ENCODE measurements at regions not wholly inside any gene's neighbourhood (a gene's known extent, or its start where the extent isn't known, plus 50 kb on each side); places are given as distances from the start of the nearest gene placed in this dataset.
A peak's percentile ranks its signal among the peaks of the same experiment; 100 is the strongest.

DNA sequence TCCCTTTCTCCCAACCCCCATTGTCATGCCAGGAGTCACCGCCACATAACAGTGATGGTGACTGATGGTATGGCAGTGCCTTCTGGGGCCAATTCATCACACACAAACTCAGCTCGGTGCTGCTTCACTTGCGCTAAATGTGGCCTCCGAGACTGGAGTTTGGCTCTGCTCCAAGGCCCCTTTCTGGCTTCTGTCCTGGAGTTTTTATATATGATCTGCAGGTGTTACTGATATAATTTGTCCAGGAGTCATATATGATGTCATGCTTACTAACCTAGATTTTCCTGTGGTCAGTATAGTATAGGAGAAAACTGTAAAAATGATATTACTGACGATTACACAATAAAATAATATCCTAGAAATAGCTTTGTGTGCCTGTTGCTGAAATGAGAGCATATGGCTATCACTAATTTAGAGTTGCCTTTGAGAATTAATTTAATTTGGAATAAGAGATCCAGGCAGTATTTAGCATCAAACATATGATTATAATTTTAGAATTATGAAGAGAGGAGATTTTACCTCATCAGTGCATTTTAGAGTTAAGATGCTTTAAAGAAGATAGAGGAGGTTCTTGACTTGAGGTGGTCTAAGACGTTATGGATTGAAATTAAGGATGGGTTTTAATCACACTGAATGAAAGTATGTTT lies 334.1 kb upstream of the CD180 start:
- H3K27ac Mint-ChIP-seq, result no peak overlapping the region
- no peaks in the 10 kb centered on the region for H3K27me3 ChIP-seq (ENCODE audit: insufficient read depth, low read length)
- CTCF ChIA-PET (ENCODE audit: partially characterized antibody), result interaction anchor here (1.3 to 1.5 kb wide), 2 partner anchors 36 to 686 kb away, joined by 3 read pairs; no protein-coding TSS in a partner anchor
- H3K4me3 ChIP-seq (ENCODE audit: low read length in 2 of 2), result no peak overlapping the region
- H3K4me3 Mint-ChIP-seq, result no peak overlapping the region
- DNase-seq, result no peak
- peaks cover 0 to 1% (median 0%) of the 10 kb centered on the region in 4 donors for H3K4me1 Mint-ChIP-seq
- H3K36me3 ChIP-seq (ENCODE audit: insufficient read depth, low read length), result no peaks in the 10 kb centered on the region
- POLR2A ChIA-PET (ENCODE audit: partially characterized antibody), result interaction anchor here (0.6 kb wide), 1 partner anchor 175 kb away, joined by 3 read pairs; no protein-coding TSS in a partner anchor
- no peaks in the 10 kb centered on the region for H3K27me3 Mint-ChIP-seq
- no peak overlapping the region for H3K27ac ChIP-seq (ENCODE audit: low read depth, low read length)
- H3K4me1 ChIP-seq (ENCODE audit: insufficient read depth, low read length), result no peaks in the 10 kb centered on the region
- H3K9me3 ChIP-seq (ENCODE audit: control insufficient read depth in 1 of 2, low read length in 2 of 2), result peaks cover 0 to 3% of the 10 kb centered on the region in 2 donors
- intact Hi-C loops (cut with micrococcal nuclease), result loop anchor here (10.0 kb wide), 1 partner anchor 176 kb away; no protein-coding TSS in a partner anchor
- H3K9me3 Mint-ChIP-seq, result peaks cover 0 to 14% (median 6%) of the 10 kb centered on the region in 8 donors
- H3K36me3 Mint-ChIP-seq, result peaks cover 0 to 3% of the 10 kb centered on the region in 2 donors

- Mint-ChIP-seq H3K27me3 (no peaks in the 10 kb centered on the region), H3K4me1 (peaks cover 0 to 1% (median 0%) of the 10 kb centered on the region in 4 donors), H3K4me3 (no peak overlapping the region), H3K36me3 (peaks cover 0 to 3% of the 10 kb centered on the region in 2 donors), H3K27ac (no peak overlapping the region), H3K9me3 (peaks cover 0 to 17% (median 8%) of the 10 kb centered on the region in 8 donors)
- H3K36me3 ChIP-seq (ENCODE audit: insufficient read depth, low read length), result no peaks in the 10 kb centered on the region
- no peaks in the 10 kb centered on the region for H3K27me3 ChIP-seq (ENCODE audit: insufficient read depth, low read length)
- no peak overlapping the region for H3K4me3 ChIP-seq (ENCODE audit: low read length in 2 of 2)
- ChIA-PET POLR2A (ENCODE audit: partially characterized antibody) (no interaction called here), CTCF (ENCODE audit: partially characterized antibody) (no interaction called here)
- peaks cover 0 to 3% of the 10 kb centered on the region in 2 donors for H3K9me3 ChIP-seq (ENCODE audit: control insufficient read depth in 1 of 2, low read length in 2 of 2)
- H3K27ac ChIP-seq (ENCODE audit: low read depth, low read length), result no peak overlapping the region
- no peaks in the 10 kb centered on the region for H3K4me1 ChIP-seq (ENCODE audit: insufficient read depth, low read length)
- DNase-seq, result no peak
- intact Hi-C loops (cut with micrococcal nuclease), result no loop called here
Measured at GRCh38 chr5:67528953-67529352, 332.4 kb upstream of the CD180 start.

DNA sequence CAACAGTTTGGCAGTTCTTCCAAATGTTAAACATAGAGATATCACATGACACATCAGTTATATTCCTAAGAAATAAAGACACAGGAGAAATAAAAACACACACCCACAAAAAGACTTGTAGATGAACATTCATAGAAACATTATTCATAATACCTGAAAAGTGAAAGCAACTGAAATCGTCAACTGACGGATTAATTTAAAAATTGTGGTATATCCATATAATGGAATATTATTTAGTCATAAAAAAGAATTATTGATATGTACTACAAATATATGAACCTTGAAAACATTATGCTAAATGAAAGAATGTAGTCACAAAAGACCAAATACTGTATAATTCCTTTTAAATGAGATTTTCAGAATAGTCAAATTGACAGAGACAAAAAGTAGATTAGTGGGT lies 330.2 kb upstream of the CD180 start:
- Histone ChIP-seq H3K27ac (ENCODE audit: low read depth, low read length) (no peak overlapping the region), H3K36me3 (ENCODE audit: insufficient read depth, low read length) (no peaks in the 10 kb centered on the region), H3K4me1 (ENCODE audit: insufficient read depth, low read length) (no peaks in the 10 kb centered on the region), H3K9me3 (ENCODE audit: control insufficient read depth in 1 of 2, low read length in 2 of 2) (peaks cover 0 to 3% of the 10 kb centered on the region in 2 donors), H3K4me3 (ENCODE audit: low read length in 2 of 2) (no peak overlapping the region), H3K27me3 (ENCODE audit: insufficient read depth, low read length) (no peaks in the 10 kb centered on the region)
- ChIA-PET POLR2A (ENCODE audit: partially characterized antibody) (no interaction called here), CTCF (ENCODE audit: partially characterized antibody) (no interaction called here)
- Mint-ChIP-seq H3K27me3 (peaks cover 0 to 4% of the 10 kb centered on the region in 2 donors), H3K36me3 (peaks cover 0 to 3% of the 10 kb centered on the region in 2 donors), H3K4me3 (no peak overlapping the region), H3K27ac (no peak overlapping the region), H3K9me3 (peaks cover 0 to 17% (median 10%) of the 10 kb centered on the region in 8 donors), H3K4me1 (no peaks in the 10 kb centered on the region)
- DNase-seq, result no peak
- intact Hi-C loops (cut with micrococcal nuclease), result no loop called here

DNA sequence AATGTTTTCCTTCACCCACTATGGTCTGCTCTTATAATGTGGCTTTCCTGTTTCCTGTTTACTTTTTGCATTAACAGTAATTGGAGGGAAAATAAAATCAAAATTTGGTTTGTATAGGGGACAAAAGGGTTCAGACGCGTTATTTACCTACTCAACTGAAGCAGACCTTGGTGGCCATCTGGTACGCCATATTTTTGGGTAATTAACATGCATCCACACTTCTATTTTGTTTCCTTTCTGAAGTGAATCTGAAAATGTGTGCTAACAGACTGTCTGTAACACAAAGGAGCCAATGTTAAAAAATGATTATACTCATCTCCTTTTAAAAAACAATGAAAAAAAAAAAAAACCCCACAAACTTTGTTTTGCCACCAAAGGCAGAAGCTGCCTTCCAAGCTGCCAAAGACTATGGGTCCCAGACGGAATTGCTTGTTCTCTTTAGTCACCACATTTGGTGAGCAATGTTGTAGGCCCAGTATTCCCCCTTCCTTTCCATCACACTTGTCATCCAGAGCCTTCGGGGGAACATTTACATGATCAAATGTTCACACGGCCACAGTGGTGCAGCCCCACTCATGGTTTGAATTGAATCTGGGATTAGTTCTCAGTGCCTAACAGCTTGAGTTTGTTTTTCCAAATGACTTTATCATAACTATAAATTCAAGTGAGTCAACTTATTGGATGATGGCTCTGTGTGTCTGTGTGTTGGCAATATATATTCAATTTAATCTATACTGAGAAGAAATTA lies 323.7 kb upstream of the CD180 start:
- ChIA-PET POLR2A (ENCODE audit: partially characterized antibody) (interaction anchor here (1.0 kb wide), 1 partner anchor 20 kb away, joined by 3 read pairs; no protein-coding TSS in a partner anchor), CTCF (ENCODE audit: partially characterized antibody) (no interaction called here)
- Mint-ChIP-seq H3K4me1 (peaks cover 20 to 34% (median 22%) of the 10 kb centered on the region in 4 donors), H3K27ac (peak overlapping the region in 6 of 7 donors; percentile 44 to 84 (median 77)), H3K4me3 (peak overlapping the region in 6 of 8 donors; percentile 11 to 67 (median 36)), H3K9me3 (peaks cover 0 to 4% (median 1%) of the 10 kb centered on the region in 8 donors), H3K27me3 (peaks cover 0 to 4% of the 10 kb centered on the region in 2 donors), H3K36me3 (no peaks in the 10 kb centered on the region)
- H3K9me3 ChIP-seq (ENCODE audit: control insufficient read depth in 1 of 2, low read length in 2 of 2), result no peaks in the 10 kb centered on the region
- intact Hi-C loops (cut with micrococcal nuclease), result no loop called here
- H3K27me3 ChIP-seq (ENCODE audit: insufficient read depth, low read length), result no peaks in the 10 kb centered on the region
- DNase-seq, result no peak
- H3K36me3 ChIP-seq (ENCODE audit: insufficient read depth, low read length), result no peaks in the 10 kb centered on the region
- no peak overlapping the region for H3K4me3 ChIP-seq (ENCODE audit: low read length in 2 of 2)
- H3K4me1 ChIP-seq (ENCODE audit: insufficient read depth, low read length), result peaks cover 27% of the 10 kb centered on the region
- no peak overlapping the region for H3K27ac ChIP-seq (ENCODE audit: low read depth, low read length)

- intact Hi-C loops (cut with micrococcal nuclease), result loop anchor here (10.0 kb wide), 1 partner anchor 273 kb away; no protein-coding TSS in a partner anchor
- POLR2A ChIA-PET (ENCODE audit: partially characterized antibody), result interaction anchor here (1.3 kb wide), 1 partner anchor 766 kb away, joined by 3 read pairs; no protein-coding TSS in a partner anchor
- no peak overlapping the region for H3K4me3 Mint-ChIP-seq
- CTCF ChIA-PET (ENCODE audit: partially characterized antibody), result no interaction called here
- no peaks in the 10 kb centered on the region for H3K36me3 Mint-ChIP-seq
- H3K27me3 Mint-ChIP-seq, result no peaks in the 10 kb centered on the region
- no peak for DNase-seq
- H3K27me3 ChIP-seq (ENCODE audit: insufficient read depth, low read length), result no peaks in the 10 kb centered on the region
- no peaks in the 10 kb centered on the region for H3K36me3 ChIP-seq (ENCODE audit: insufficient read depth, low read length)
- H3K4me1 ChIP-seq (ENCODE audit: insufficient read depth, low read length), result peaks cover 48% of the 10 kb centered on the region
- H3K9me3 Mint-ChIP-seq, result peaks cover 0 to 2% (median 0%) of the 10 kb centered on the region in 8 donors
- H3K4me3 ChIP-seq (ENCODE audit: low read length in 2 of 2), result no peak overlapping the region
- peaks cover 39 to 55% (median 41%) of the 10 kb centered on the region in 4 donors for H3K4me1 Mint-ChIP-seq
- no peaks in the 10 kb centered on the region for H3K9me3 ChIP-seq (ENCODE audit: control insufficient read depth in 1 of 2, low read length in 2 of 2)
- no peak overlapping the region for H3K27ac Mint-ChIP-seq
- no peak overlapping the region for H3K27ac ChIP-seq (ENCODE audit: low read depth, low read length)
Measured at GRCh38 chr5:67518227-67518626, 321.6 kb upstream of the CD180 start.

GRCh38 chr5:67516948-67517565 lies 320.5 kb upstream of the CD180 start:
- Histone ChIP-seq H3K27me3 (ENCODE audit: insufficient read depth, low read length) (no peaks in the 10 kb centered on the region), H3K9me3 (ENCODE audit: control insufficient read depth in 1 of 2, low read length in 2 of 2) (no peaks in the 10 kb centered on the region), H3K27ac (ENCODE audit: low read depth, low read length) (no peak overlapping the region), H3K36me3 (ENCODE audit: insufficient read depth, low read length) (no peaks in the 10 kb centered on the region), H3K4me3 (ENCODE audit: low read length in 2 of 2) (no peak overlapping the region), H3K4me1 (ENCODE audit: insufficient read depth, low read length) (peaks cover 49% of the 10 kb centered on the region)
- intact Hi-C loops (cut with micrococcal nuclease), result loop anchor here (10.0 kb wide), 1 partner anchor 272 kb away; no protein-coding TSS in a partner anchor
- Mint-ChIP-seq H3K36me3 (no peaks in the 10 kb centered on the region), H3K4me1 (peaks cover 40 to 57% (median 46%) of the 10 kb centered on the region in 4 donors), H3K27ac (peak overlapping the region in 1 of 7 donors; percentile 9), H3K9me3 (peaks cover 0 to 2% (median 0%) of the 10 kb centered on the region in 8 donors), H3K4me3 (peak overlapping the region in 1 of 8 donors; percentile 1), H3K27me3 (no peaks in the 10 kb centered on the region)
- CTCF ChIA-PET (ENCODE audit: partially characterized antibody), result no interaction called here
- POLR2A ChIA-PET (ENCODE audit: partially characterized antibody), result interaction anchor here (1.3 kb wide), 1 partner anchor 767 kb away, joined by 3 read pairs; no protein-coding TSS in a partner anchor
- no peak for DNase-seq

- Histone ChIP-seq H3K36me3 (ENCODE audit: insufficient read depth, low read length) (no peaks in the 10 kb centered on the region), H3K4me3 (ENCODE audit: low read length in 2 of 2) (no peak overlapping the region), H3K4me1 (ENCODE audit: insufficient read depth, low read length) (peaks cover 47% of the 10 kb centered on the region), H3K27ac (ENCODE audit: low read depth, low read length) (no peak overlapping the region), H3K27me3 (ENCODE audit: insufficient read depth, low read length) (no peaks in the 10 kb centered on the region), H3K9me3 (ENCODE audit: control insufficient read depth in 1 of 2, low read length in 2 of 2) (no peaks in the 10 kb centered on the region)
- H3K27ac Mint-ChIP-seq, result peak overlapping the region; percentile 25 to 88 (median 74)
- no peaks in the 10 kb centered on the region for H3K27me3 Mint-ChIP-seq
- H3K4me3 Mint-ChIP-seq, result peak overlapping the region in 7 of 8 donors; percentile 32 to 75 (median 51)
- intact Hi-C loops (cut with micrococcal nuclease), result loop anchor here (10.0 kb wide), 1 partner anchor 271 kb away; no protein-coding TSS in a partner anchor
- ChIA-PET POLR2A (ENCODE audit: partially characterized antibody) (no interaction called here), CTCF (ENCODE audit: partially characterized antibody) (no interaction called here)
- peaks cover 42 to 57% (median 49%) of the 10 kb centered on the region in 4 donors for H3K4me1 Mint-ChIP-seq
- no peak for DNase-seq
- no peaks in the 10 kb centered on the region for H3K36me3 Mint-ChIP-seq
- H3K9me3 Mint-ChIP-seq, result peaks cover 0 to 2% (median 0%) of the 10 kb centered on the region in 8 donors
Measured at GRCh38 chr5:67515762-67516161, 319.2 kb upstream of the CD180 start.
